T-cell (primary cell): ENCODE measurements at regions not wholly inside any gene's neighbourhood (a gene's known extent, or its start where the extent isn't known, plus 50 kb on each side); places are given as distances from the start of the nearest gene placed in this dataset.

Experiments used
- ATAC-seq, 4 experiments: fragments of 200-7000 bp in 3 of 4; fragments of 150-1000 bp in 1 of 4; cut with Tn5 transposase; replicated peaks in 1 of 4; 1 replicate in 3 of 4; 2 replicates in 1 of 4; pipeline ENCODE4 v1.10.0; 2021; ENCODE audit warnings: moderate library complexity in 3 of 4, mild to moderate bottlenecking in 2 of 4, moderate number of reproducible peaks in 1 of 4
- CTCF ChIA-PET, 2 donors: fragments of 300-600 bp; sonication (Branson Sonifier 250); formaldehyde crosslinking; loops; one replicate each; lab custom pipeline; 2022; ENCODE audit warnings: antibody characterized with exemption in 2 of 2; lab: Charles Lee
- POLR2A ChIA-PET, 2 donors: fragments of 300-600 bp; sonication (Branson Sonifier 250); formaldehyde crosslinking; loops; one replicate each; lab custom pipeline; 2022; ENCODE audit warnings: antibody characterized with exemption in 2 of 2; lab: Charles Lee
- DNase-seq, 35 experiments: peaks; one replicate each; pipeline versions ENCODE4 v3.0.0 to v3.0.0-alpha.2; 2013 to 2023
- H3K27ac ChIP-seq: one replicate; pipeline ENCODE4 v1.5.1; 2013; ENCODE audit warnings: low read length
- H3K27me3 ChIP-seq, 2 experiments: replicated peaks in 1 of 2; 1 replicate in 1 of 2; 2 replicates in 1 of 2; pipeline versions ENCODE4 v1.6.1 to v1.7.0; 2013; ENCODE audit warnings: low read length in 1 of 2, mixed read lengths in 1 of 2; ENCODE audit not compliant: control insufficient read depth in 2 of 2, insufficient read depth in 2 of 2; ENCODE audit errors: extremely low read depth in 1 of 2
- H3K36me3 ChIP-seq, 2 donors: 1 replicate in 1 of 2; 2 replicates in 1 of 2; pipeline versions ENCODE4 v1.6.1 to v1.7.0; 2013; ENCODE audit warnings: low read length in 1 of 2; ENCODE audit not compliant: control insufficient read depth in 2 of 2, insufficient read depth in 1 of 2; ENCODE audit errors: extremely low read depth in 1 of 2
- H3K4me1 ChIP-seq, 2 experiments: 1 replicate in 1 of 2; 2 replicates in 1 of 2; pipeline versions ENCODE4 v1.6.1 to v1.7.0; 2013; ENCODE audit warnings: low read length in 2 of 2, mixed read lengths in 1 of 2; ENCODE audit not compliant: insufficient read depth in 2 of 2, control insufficient read depth in 1 of 2; ENCODE audit errors: extremely low read depth in 1 of 2
- H3K4me3 ChIP-seq, 2 donors: 1 replicate in 1 of 2; 2 replicates in 1 of 2; pipeline versions ENCODE4 v1.5.1 to v1.7.0; 2013; ENCODE audit warnings: mild to moderate bottlenecking in 2 of 2, low read length in 1 of 2, moderate library complexity in 1 of 2; ENCODE audit not compliant: control insufficient read depth in 1 of 2; ENCODE audit errors: extremely low read depth in 1 of 2
- H3K9me3 ChIP-seq: 2 replicates; pipeline ENCODE4 v1.7.0; 2013
- H3K27ac Mint-ChIP-seq, 2 donors: one replicate each; pipeline ENCODE4 v1.8.0; 2020 to 2021; ENCODE audit warnings: mild to moderate bottlenecking in 2 of 2, mixed read lengths in 2 of 2
- H3K27me3 Mint-ChIP-seq, 2 donors: one replicate each; pipeline ENCODE4 v1.8.0; 2021 to 2022; ENCODE audit warnings: mixed read lengths in 2 of 2
- H3K36me3 Mint-ChIP-seq: one replicate; pipeline ENCODE4 v1.8.0; 2021; ENCODE audit warnings: mixed read lengths
- H3K4me1 Mint-ChIP-seq, 3 donors: one replicate each; pipeline ENCODE4 v1.8.0; 2020 to 2022; ENCODE audit warnings: mixed read lengths in 3 of 3, mild to moderate bottlenecking in 1 of 3
- H3K4me3 Mint-ChIP-seq, 3 donors: one replicate each; pipeline ENCODE4 v1.8.0; 2020 to 2022; ENCODE audit warnings: mild to moderate bottlenecking in 3 of 3, mixed read lengths in 3 of 3, moderate library complexity in 3 of 3
- H3K9me3 Mint-ChIP-seq, 3 donors: one replicate each; pipeline ENCODE4 v1.8.0; 2020 to 2022; ENCODE audit warnings: mixed read lengths in 3 of 3
- WGBS: methylation state at CpG from one replicate; pipeline ENCODE4 v1.1.5; 2013; ENCODE audit warnings: missing lambda C conversion rate; ENCODE audit not compliant: insufficient coverage; 5-methylcytosine and 5-hydroxymethylcytosine counted together

DNA sequence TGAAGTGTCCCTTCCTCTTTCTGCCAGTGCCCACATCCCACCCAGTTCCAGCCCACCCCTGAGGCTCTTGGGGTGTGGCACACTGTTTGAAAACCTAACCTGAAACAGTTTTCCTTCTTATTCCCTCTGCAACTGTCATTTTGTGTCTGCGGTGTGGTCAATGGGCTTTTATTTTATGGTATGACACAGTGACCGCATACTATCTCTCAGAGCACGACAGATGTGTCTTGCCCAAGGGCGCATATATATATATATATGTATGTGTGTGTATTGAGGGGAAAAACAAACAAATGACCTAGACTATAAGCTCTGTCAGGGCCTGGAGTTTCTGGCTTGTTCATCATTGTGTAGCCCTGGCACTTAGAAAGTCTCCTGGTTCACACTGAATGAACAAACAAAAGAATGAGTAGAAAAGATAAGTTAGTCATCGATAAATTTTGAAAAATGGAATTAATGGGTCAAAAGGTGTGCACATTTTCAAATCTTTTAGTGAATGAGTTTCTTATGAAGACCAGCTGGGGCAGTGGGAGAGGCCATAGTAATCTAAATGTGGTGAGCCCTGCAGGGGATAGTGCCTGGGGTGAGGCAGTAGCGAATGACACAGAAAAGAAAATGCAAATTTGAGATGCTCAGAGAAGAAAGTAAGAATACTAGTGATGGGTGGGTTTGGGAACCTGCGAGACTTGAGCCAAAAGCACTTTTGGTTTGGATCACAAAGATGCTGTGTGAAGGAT, 198.4 kb downstream of the SNX10 start:
- H3K27me3 ChIP-seq: peaks cover 0 to 11% of the 10 kb centered on the region in 2 experiments
- no peak for DNase-seq
- no peaks in the 10 kb centered on the region for H3K36me3 ChIP-seq
- no peaks in the 10 kb centered on the region for H3K9me3 Mint-ChIP-seq
- no peaks in the 10 kb centered on the region for H3K4me1 ChIP-seq
- no peak overlapping the region for H3K4me3 Mint-ChIP-seq
- no peak for ATAC-seq
- H3K9me3 ChIP-seq: no peaks in the 10 kb centered on the region
- no peak overlapping the region for H3K27ac ChIP-seq
- H3K27me3 Mint-ChIP-seq: peaks cover 11 to 25% of the 10 kb centered on the region in 2 donors
- H3K4me1 Mint-ChIP-seq: no peaks in the 10 kb centered on the region
- CTCF ChIA-PET: no interaction called here
- H3K27ac Mint-ChIP-seq: no peak overlapping the region
- no peak overlapping the region for H3K4me3 ChIP-seq
- POLR2A ChIA-PET: no interaction called here
- H3K36me3 Mint-ChIP-seq: no peaks in the 10 kb centered on the region
- 67% methylated on average over 2 of the region's 7 CpGs for WGBS

DNA sequence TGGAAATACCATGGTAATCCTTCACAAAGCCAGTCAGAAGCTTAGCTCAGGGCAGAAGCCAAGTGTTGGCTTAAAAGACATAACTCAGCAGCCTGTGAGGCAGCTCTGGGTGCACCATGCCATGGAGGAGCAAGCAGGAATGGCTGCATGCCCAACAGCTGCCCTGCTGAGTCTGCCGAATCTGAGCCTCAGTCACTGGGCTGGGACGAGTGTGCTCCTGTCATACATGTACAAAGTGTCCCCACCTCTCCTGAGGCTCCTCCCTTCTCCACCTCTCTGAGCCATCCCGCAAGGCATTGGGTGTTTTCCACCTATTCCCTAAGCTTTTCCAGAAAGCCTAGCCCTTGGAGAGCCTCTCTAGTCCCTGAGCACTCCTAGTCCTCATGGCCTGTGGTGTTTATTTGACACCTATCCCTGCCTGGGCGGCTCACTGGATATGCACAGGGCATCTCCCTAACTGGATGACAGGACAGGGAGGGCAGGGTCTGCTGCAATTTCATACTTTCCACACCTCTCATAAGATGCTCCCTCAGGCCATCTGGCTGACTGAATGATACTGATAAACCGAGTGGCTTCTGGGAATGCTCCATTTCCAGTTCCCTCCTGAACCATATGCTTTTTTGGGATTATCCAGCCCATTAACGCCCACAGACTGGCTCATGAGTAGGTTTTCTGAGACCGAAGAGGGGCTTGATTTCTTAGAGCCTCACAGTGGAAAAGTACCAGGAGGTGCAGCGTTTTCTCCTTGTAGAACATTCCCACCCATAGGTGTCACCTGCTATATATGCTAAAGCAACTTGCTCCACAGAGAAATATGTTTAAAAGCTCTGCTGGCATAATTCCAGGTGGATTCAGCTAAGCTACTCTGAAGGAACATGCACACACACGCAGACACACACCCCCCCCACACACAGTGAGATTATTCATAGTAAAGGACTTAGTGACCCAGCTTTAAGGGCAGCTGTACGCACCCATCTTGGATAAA, 199.3 kb downstream of the SNX10 start:
- Mint-ChIP-seq H3K36me3 (no peaks in the 10 kb centered on the region), H3K4me1 (no peaks in the 10 kb centered on the region), H3K27ac (no peak overlapping the region), H3K4me3 (no peak overlapping the region), H3K9me3 (no peaks in the 10 kb centered on the region), H3K27me3 (peaks cover 13 to 21% of the 10 kb centered on the region in 2 donors)
- H3K36me3 ChIP-seq: no peaks in the 10 kb centered on the region
- H3K4me3 ChIP-seq: no peak overlapping the region
- ChIA-PET POLR2A (no interaction called here), CTCF (no interaction called here)
- no peaks in the 10 kb centered on the region for H3K9me3 ChIP-seq
- ATAC-seq (no peak), DNase-seq (no peak)
- WGBS: 87% methylated on average over 5 of the region's 10 CpGs
- peaks cover 0 to 11% of the 10 kb centered on the region in 2 experiments for H3K27me3 ChIP-seq
- no peaks in the 10 kb centered on the region for H3K4me1 ChIP-seq
- H3K27ac ChIP-seq: no peak overlapping the region

DNA sequence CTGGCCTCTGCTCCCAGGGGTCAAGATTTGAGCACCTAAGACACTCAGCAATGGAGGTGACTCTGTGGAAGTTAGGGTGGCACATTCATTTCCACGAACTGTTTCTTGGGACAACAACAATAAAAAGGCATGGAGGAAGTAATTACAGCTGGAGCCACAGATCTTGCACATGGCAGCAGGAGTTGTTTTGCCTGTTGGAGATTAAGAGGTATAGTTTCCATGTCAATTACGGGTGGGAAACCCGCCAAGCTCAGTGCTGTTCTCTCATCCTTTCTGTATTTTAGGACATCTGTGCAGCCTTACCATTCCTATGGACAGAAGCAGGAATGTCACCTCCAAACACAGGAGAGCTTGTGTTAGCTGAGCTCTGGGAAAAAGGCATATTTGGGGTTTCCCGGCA, 201.2 kb downstream of the SNX10 start:
- Mint-ChIP-seq H3K4me1 (no peaks in the 10 kb centered on the region), H3K4me3 (no peak overlapping the region), H3K36me3 (no peaks in the 10 kb centered on the region), H3K27me3 (peaks cover 13 to 21% of the 10 kb centered on the region in 2 donors), H3K9me3 (no peaks in the 10 kb centered on the region), H3K27ac (no peak overlapping the region)
- WGBS: 89% methylated on average over 3 of the region's 4 CpGs
- DNase-seq (no peak), ATAC-seq (no peak)
- Histone ChIP-seq H3K27ac (no peak overlapping the region), H3K27me3 (peaks cover 0 to 7% of the 10 kb centered on the region in 2 experiments), H3K36me3 (no peaks in the 10 kb centered on the region), H3K4me3 (no peak overlapping the region), H3K9me3 (no peaks in the 10 kb centered on the region), H3K4me1 (no peaks in the 10 kb centered on the region)
- ChIA-PET POLR2A (interaction anchor here in 1 of 2 donors (0.5 kb wide), 1 partner anchor 142 kb away, joined by 3 read pairs; no protein-coding TSS in a partner anchor), CTCF (no interaction called here)

DNA sequence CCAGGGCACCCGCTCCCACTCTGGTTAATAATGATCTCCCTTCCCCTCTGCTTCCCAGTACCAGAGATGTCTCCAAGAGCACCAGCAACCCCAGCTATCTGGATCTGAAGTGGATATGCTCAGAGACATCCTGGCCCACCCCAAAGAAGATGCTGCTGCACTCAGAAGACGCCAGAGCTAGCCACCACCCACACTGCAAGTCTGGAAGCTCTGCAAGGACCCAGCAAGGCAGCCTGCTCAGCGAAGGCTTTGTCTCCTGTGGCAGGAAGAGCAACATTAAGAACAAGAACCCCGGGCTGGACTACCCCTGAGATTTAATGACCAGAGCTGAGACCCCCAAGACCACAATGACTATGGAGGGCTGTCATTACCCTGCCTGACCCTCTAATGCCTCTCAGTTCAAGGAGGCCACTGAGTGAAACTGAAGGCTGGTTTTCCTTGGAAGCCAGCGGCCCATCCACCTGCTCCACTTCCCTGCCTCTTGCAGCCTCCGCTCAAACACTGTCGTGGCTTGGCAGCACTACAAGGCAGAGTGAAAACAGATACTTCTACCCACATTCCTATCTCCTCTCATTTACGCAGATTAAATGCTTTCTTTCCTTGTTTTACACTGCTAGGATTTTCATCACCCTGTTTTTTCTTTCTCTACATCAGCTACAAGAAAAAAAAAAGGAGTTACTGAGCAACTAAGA, 202.2 kb downstream of the SNX10 start:
- Mint-ChIP-seq H3K9me3 (no peaks in the 10 kb centered on the region), H3K36me3 (no peaks in the 10 kb centered on the region), H3K27me3 (peaks cover 9 to 15% of the 10 kb centered on the region in 2 donors), H3K27ac (no peak overlapping the region), H3K4me1 (no peaks in the 10 kb centered on the region), H3K4me3 (no peak overlapping the region)
- DNase-seq (no peak), ATAC-seq (no peak)
- Histone ChIP-seq H3K36me3 (no peaks in the 10 kb centered on the region), H3K27me3 (peaks cover 0 to 6% of the 10 kb centered on the region in 2 experiments), H3K4me1 (no peaks in the 10 kb centered on the region), H3K4me3 (no peak overlapping the region), H3K9me3 (no peaks in the 10 kb centered on the region), H3K27ac (no peak overlapping the region)
- ChIA-PET CTCF (no interaction called here), POLR2A (no interaction called here)
- 67% methylated on average over 5 of the region's 8 CpGs for WGBS

DNA sequence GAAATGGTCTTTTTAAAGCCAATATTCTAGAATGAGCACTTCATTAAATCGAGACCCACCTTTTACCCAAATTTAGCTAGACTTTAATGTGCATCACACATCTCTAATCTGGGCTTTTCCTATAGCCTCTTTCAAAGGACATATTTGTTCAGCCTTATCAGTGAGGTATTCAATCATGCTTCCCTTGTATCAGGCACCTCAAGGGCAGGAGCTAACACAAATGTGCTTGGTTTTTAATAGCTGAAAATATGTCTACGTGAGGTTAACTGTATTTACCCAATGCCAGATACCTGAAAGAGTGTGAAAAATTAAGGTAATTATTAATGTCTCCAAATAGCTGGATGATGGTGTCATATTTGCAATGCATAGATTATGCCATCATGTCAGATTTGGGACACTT, 203.9 kb downstream of the SNX10 start:
- ChIA-PET CTCF (no interaction called here), POLR2A (no interaction called here)
- WGBS: no CpG with 5 or more reads among the region's 2 CpGs
- H3K4me1 ChIP-seq: no peaks in the 10 kb centered on the region
- peaks cover 0 to 6% of the 10 kb centered on the region in 2 experiments for H3K27me3 ChIP-seq
- no peaks in the 10 kb centered on the region for H3K9me3 ChIP-seq
- Mint-ChIP-seq H3K27ac (no peak overlapping the region), H3K27me3 (peaks cover 5 to 9% of the 10 kb centered on the region in 2 donors), H3K4me3 (no peak overlapping the region), H3K36me3 (no peaks in the 10 kb centered on the region), H3K4me1 (no peaks in the 10 kb centered on the region), H3K9me3 (no peaks in the 10 kb centered on the region)
- ATAC-seq: no peak
- H3K36me3 ChIP-seq: no peaks in the 10 kb centered on the region
- no peak overlapping the region for H3K4me3 ChIP-seq
- DNase-seq: no peak
- no peak overlapping the region for H3K27ac ChIP-seq
